ENCODE measurements at regions not wholly inside any gene's neighbourhood (a gene's known extent, or its start where the extent isn't known, plus 50 kb on each side); places are given as distances from the start of the nearest gene placed in this dataset.

DNA sequence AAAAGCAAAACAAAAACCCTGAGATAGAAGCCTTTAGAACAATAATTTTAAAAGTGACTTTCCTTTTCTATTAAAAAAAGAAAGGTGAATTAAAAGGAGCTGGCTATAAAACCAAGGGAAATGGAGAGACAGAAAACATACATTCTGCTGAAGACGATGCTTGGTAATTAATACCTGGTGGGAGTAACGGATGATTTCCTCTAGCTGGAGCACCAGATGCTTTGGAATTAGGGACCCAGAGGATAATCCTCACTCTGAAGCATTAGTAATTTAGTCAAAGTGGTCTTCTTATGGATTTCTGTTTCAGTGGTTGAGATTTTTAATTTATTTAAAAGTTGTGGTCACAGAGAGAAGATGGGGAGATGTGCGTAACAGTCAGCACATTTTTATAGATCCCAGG is 982.5 kb downstream of the TLE4 start:
- TF ChIP-seq, protein P1, sequence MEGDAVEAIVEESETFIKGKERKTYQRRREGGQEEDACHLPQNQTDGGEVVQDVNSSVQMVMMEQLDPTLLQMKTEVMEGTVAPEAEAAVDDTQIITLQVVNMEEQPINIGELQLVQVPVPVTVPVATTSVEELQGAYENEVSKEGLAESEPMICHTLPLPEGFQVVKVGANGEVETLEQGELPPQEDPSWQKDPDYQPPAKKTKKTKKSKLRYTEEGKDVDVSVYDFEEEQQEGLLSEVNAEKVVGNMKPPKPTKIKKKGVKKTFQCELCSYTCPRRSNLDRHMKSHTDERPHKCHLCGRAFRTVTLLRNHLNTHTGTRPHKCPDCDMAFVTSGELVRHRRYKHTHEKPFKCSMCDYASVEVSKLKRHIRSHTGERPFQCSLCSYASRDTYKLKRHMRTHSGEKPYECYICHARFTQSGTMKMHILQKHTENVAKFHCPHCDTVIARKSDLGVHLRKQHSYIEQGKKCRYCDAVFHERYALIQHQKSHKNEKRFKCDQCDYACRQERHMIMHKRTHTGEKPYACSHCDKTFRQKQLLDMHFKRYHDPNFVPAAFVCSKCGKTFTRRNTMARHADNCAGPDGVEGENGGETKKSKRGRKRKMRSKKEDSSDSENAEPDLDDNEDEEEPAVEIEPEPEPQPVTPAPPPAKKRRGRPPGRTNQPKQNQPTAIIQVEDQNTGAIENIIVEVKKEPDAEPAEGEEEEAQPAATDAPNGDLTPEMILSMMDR (IDR thresholded peaks at IDR 0.05): no peak
- no peak for TF ChIP-seq EZH2phosphoT487 (IDR thresholded peaks at IDR 0.05)

Data from neural progenitor cell (in vitro differentiated cells).